Umbilical cord (tissue), 1 donor: ENCODE measurements at regions not wholly inside any gene's neighbourhood (a gene's known extent, or its start where the extent isn't known, plus 50 kb on each side); places are given as distances from the start of the nearest gene placed in this dataset.

Source experiments
- DNase-seq: peaks from one replicate; pipeline ENCODE4 v3.0.0-alpha.2; 2015; ENCODE audit warnings: low spot score

DNA sequence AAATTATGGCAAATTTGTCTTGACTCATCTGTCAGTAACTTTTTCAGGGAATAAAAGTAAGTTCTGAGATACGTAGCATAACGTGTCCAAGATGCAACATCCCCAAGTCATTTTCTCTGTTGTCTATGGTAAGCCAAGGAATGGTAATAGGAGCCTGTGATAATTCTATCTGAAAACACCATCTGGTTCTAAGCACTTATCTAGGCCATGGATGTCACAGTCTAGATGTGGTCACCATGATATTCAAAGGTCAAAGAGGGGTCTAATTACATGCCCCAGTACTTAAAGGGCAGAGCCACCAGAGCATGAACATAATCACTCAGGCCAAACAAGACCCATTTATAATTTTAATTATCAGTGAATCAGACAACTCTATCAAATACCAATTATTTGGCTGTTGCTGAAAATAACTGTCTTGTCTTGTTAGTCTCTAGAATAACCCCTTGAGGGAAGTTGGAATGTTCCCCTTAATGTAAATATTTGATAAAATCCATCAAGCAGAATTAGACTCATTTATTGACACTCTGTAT lies 225.1 kb upstream of the MPPED2 start:
- no peak for DNase-seq

DNA sequence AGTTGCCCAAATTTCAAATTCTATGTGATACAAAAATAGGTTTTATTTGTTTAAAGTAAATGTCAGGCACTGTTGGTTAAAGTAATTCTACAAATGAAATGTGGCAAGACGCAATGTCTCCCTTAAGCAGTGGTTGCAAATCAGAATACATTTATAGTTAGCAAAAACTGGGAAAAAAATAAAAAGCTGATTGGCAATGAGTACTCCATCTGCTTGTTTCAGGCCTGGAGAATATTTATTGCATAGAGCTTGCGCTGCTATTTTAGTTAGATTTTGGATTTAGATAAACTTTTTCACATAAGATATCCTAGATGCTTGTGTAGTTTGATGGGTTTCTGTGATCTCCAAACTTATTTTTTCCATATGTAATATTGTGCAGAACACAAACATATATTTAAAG lies 224.0 kb upstream of the MPPED2 start:
- DNase-seq: no peak

DNA sequence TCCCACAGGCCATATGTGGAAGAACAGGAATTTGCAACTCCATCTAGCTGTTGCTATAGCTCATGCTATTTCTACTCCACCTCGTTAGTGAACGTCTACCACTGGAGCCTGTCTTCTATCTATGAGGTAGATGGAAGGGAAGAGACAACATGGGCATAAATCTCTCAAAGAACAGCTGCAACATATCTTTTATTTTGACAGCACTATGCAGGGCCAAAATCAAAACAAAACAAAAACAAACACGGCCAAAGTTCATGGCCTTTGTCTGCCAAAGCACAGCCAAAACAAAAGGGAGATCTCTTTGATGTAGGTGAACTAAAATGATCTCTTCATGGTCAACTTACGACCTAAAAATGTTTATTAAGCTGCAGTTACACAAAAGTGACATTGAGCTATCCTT lies 215.2 kb upstream of the MPPED2 start:
- no peak for DNase-seq

DNA sequence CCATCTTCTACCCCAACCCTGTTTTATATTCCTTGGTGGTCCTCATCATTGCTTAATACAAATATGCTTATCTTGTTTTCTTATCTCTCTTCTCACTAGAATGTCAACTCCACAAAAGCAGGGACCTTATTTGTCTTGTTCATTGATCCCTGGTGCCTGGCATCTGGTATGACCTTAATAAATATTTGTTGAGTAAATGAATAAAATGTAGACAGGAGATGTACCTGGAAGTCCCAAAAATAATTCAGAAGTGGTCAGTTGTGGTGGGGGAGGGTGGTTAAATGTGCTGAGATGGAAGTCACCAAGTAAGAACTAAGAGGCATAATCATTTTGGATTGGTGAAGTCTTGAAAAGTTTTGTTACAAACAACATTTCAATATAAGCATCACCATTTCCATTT lies 214.8 kb upstream of the MPPED2 start:
- no peak for DNase-seq

DNA sequence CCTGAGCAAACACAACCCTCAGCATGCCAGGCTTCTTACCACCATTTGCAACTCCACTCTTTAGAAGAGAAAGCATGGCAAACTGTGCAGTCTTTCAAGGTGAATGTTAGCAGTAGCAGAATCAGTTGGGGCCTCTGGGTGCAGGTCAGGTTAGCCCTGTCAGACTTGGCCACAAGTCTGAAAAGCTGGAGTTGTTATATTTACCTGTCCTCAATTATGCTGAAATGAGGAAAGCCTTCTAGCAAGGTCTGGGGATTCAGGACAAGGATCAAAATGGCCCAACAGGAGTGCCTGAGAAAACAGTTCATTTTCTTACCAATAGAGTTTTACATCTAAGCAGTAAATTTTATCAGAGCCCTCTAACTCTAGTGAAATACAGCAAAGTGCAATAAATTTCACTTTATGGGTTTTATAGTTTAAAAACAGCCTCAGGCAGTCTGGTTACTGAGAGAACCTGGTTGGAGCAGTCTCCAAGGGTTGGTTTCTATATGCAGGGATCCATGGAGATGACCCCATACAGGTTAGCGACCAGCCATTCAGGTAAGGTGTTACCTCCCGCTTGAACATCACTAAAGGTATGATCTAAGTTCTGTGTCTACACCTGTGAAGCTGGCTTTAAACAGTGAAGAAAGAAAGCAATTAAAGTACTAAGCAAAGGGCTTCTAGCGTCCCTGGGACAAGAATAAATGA lies 212.5 kb upstream of the MPPED2 start:
- no peak for DNase-seq

DNA sequence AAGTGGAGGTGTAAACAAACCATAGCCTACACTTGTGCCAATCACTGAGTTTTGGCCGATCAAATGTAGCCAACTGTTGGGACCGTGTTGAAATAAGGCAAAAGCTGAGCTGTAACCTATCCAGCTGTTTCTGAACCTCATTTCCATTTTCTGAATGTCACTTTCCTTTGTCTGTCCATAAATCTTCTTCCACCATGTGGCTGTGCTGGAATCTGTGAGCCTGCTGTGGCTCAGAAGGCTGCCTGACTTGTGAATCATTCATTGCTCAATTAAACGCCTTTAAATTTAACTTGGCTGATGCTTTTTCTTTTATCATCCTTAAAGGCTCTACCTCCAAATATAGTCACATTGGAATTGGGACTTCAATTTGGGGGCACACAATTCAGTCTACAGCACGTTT lies 203.1 kb upstream of the MPPED2 start:
- DNase-seq: no peak

DNA sequence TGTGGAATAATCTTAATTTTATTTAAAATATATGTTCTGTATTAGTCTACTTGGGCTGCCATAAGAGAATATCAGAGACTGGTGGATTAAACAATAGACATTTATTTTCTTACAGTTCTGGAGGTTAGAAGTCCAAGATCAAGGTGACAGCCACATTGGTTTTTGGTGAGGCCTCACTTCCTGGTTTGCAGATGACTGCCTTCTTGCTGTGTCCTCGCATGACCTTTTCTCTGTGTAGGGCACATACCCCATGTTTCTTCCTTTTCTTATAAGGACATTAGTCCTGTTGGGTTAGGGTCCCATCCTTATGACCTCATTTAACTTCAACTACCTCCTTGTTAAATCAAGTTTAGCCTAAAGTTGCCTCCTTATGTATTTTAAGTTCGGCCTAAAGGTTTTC lies 202.7 kb upstream of the MPPED2 start:
- no peak for DNase-seq

DNA sequence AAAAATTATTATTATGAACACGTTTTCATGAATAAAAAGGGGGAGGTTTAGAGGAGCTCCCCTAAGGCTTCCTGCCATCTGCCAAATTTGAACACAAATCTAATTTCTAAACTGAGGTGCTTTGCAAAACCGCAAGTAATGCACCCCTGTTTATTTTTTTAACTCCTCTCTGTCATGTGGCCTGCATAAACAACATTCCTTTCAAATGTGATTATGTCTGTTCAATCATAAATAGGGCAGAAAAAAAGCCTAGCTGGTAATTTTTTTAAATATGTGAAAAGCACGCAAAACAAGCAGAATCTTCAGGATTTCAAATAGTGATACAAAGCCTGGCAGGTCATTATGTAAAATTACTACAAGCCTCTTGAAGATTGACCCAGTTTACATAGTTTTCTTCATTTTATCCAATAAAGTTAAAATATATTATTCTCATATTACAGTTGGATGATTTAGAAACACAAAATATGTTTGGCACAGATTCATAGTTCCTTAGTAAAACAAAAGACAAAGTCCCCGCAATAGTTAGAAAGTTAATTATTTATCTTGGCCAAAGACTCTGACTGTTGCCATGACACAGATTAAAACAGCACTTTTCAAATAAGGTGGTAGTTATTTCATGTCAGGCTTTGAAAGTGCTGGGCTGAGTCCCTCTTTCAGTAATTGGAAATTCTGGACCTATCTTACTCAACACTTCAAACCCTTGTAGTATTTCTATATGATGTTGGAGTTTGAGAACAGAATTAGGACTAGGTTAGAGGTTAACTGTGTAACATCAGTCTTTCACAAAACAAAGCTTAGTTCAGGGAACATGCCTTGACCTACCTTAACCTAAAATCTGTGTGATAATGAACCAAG lies 200.3 kb upstream of the MPPED2 start:
- no peak for DNase-seq

DNA sequence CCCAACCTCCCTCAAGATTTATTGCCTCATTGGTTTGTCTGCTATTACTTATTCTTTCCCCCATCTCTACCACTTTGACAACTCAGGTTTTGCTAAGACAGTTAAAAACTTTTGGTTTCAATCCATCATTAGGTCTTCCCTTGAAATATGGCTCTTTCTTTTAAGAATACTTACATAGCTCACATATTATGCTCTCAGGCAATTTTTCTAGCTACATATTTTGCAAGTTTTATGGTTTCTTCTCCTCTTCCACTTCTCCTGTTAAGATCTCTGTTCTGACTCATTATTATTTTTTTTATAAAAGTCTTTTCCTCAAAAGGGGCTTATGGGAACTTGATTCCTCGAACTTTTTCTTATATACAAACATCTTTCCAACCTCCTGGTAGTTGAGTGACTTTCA lies 192.4 kb upstream of the MPPED2 start:
- no peak for DNase-seq

DNA sequence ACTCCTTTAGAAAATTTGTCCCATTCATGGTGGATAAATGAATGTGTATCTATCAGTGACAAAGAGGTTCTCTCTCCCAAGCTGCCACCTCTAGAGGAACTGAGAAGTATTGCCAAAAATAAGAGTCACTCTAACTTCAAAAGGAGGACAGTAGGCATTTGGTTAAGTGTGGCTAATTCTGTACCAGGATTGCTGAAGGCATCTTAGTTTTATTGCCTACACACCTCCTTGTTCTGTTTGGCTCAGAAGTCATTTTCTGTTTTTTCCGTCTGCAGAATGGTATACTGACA lies 189.0 kb upstream of the MPPED2 start:
- no peak for DNase-seq

DNA sequence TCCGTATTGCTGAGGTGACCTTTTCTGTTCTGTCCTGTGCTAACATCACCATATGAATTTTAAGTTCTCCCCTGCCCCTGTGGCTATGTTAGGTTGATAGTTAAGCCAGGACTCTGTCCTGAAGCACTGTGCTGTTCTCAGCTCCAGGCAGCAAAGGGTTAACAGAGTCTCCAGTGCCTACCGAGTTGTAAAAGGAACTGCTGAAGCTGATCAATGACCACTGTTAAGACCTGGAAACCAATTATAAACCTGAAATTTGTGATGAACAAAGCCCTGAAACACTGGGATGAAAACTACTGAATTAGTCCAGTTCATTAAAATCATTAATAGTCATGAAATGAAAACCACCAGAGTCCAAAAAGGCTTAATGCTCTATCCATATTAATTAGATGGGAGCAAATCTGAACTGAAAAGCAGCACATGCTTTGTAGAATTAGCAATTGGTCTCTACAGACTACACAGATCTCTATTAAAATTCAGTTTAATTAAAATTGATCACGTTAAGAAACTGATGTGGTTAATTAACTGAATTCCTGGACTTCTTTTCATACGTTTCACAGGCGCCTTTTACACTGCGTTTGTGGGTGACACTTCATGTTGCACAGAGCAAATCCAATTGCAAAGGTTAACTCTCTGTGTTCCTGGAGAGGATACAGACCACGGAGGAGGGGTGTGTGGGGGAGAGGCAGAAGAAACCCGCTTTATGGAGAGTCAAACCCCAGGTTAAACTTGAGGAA lies 188.5 kb upstream of the MPPED2 start:
- no peak for DNase-seq

DNA sequence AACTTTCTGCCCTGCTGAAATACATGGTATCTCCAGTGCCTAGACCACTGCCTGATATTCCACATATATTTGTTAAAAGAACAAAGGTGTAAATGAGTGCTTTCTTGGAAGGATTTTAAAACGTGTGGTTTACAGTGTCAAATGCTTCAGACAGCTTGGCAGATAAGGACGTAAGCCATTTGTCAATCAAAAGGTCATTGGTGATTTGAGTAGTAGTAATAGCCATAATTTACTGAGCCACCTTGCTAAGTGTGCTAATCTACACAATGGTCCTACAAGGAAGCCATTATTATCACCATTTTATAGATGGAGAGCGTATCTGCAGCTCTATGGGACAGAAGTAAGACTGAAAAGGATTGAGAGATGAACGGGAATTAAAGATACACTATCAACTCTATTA lies 186.8 kb upstream of the MPPED2 start:
- DNase-seq: no peak

DNA sequence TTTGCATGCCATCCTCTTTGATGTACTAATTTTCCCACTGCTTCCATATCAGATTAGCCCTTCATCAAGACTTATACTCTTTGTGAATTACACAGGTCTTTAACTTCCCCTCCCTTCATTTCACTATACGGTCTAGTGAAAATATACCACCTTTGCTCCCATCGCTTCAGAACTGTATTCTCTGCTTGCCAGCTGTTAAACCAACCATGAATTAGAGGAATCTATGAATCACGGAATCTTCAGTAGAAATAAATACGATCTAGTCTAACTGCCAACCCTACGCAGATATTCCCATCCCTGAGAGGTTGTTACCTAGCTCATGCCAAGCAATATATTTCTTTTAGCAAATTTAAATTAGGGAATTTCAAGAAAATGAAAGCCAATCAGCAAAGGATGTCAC lies 177.8 kb upstream of the MPPED2 start:
- DNase-seq: no peak

DNA sequence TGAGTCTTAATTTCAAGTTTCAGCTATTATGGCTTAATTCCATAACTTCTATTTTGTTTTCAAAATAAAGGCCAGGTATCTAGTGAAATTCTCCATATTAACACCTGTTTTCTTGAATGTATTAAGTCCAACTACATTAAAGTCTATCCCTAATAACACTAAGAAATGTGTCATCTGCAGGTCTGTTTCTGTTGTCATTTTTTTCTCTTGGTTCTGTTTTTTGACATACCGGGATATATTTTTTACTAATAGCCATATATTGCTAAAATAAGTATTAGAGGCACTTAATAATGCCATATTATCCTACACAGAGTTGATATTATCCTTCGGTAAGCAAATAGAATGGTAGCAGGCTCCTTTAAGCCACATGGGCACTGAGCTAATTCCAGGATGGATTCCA lies 176.0 kb upstream of the MPPED2 start:
- no peak for DNase-seq

DNA sequence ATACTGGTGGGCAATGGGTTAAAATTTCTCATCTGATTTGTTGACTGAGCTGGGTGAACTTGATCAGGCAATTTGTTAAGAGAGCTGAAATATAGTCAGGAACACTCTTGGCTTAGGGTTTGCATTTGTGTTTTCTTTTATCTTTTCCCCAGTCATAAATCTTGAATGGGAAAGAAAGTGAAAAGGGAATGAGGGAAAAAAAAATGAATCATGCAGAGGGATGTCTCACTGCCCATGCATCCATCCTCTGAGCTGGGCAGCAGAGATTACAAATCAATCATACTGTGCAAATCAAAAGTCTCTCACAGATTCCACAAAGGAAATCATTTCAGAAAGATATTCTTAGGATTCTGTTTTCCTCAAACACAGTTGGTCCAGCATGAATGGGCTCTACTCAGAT lies 174.2 kb upstream of the MPPED2 start:
- no peak for DNase-seq

DNA sequence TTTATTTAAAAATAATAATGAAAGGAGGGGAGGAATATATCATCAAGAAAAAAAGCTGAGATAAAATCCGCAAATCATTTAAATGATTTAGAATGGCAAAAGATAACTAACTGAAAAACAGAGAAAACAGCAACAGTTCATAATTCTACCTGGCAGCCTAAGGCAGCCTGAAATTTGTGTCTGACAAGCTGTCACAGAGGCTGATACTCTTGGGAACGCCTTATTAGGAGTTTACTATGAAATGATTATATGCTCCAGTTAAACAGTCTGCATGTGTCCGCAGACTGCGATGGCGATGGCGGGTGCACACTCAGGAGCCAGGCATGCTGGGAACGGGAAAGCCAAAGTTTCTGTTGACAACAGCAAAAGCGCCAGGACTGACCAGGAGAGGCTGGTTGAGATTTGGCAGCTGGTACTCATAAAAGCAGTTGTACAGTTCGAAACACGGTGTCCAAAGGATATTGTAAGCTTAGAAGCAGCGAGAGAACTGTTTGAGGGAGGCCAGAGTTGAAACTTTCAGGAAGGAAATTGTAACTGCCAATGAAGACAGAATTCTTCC lies 172.9 kb upstream of the MPPED2 start:
- DNase-seq: peak; percentile 29

DNA sequence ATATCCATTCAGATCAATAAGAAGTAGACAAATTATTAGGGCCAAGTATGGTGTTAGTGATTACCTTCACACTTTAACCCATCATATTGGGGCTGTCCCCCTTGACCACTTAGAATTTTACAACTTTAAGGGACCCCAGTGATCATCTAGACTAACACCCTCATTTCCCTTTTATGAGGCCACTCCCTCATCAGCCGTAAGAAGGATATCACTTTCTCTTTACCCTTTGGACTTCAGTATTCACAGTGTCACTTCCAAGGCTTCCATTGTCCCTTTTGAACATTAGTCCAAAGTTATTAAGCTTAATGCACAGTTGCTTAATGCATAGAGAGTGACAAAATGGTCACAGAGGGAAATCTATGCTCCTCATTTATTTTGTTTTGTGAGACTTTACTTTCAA lies 172.4 kb upstream of the MPPED2 start:
- no peak for DNase-seq

DNA sequence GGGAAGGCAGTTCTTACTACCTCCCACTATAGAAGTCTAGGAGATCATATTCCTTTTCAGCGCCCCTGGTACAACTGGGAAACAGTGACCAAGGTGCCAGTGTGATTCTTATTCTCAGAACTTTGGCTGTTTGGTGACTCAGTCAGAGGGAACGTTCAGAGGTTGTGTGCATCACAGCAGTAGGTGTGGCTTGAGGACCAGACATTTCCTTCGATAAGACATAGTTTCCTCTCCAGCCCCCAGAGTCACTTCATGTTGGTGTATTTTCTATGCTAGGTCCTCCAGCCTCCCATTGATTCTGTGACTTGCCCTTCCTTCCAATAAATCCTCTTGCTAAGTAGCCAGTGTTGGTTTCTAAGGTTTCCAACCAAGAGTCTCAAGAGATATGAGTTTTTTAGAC lies 171.9 kb upstream of the MPPED2 start:
- peak; percentile 35 for DNase-seq

DNA sequence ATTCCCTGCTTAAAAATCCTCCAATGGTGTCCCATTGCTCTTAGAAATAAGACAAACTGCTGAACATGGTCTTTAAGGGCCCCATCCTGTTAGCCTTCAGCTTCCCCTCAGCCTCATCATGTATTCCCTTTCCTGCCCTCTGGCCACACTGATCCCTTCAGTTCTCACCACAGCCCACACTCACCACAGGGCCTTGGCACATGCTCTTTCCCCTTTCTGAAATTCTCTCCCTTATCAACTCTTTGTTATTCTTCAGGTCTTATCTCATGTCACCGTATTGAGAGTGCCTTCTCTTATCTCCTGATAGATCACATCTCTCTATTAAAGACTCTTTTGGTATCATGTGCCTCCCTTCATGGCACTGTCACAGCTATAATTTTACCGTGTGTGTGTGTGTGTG lies 167.8 kb upstream of the MPPED2 start:
- DNase-seq: no peak

DNA sequence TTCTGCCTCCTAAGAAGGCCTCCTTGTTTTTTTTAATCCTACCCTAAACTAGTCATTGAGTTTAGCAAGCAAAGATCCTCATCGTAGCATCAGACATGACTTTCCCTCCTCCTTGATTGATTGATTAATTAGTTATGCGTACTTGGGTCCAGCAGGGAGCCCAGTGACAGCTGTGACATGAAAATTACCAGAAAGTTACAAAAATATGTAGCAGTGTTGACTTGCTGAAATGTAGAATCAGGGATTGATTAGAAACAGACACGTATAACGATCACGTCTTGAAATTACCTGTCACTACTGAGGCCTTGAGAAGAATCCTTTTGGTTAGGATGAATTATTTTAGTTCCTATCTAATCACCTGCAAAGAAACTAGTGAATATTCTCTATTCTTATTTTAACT lies 167.4 kb upstream of the MPPED2 start:
- DNase-seq: no peak

DNA sequence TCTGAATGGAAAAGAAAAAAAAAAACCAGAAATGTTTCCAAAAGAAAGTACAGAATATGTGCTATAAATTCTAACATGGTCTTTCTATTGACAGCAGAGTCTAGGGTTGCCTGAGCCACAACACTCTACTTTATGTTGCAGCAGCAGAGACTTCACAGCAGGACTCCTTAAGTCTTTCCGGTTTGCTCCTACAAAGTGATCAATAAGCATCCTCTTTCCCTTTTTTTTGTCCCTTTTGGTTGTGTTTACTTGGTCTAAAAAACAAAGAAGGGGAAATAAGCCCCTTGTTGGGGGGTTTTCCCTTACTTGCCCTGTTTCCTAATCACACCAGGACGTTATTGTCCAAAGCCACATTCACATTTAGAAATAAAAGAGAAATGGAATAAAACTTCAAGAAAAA lies 163.1 kb upstream of the MPPED2 start:
- DNase-seq: no peak

DNA sequence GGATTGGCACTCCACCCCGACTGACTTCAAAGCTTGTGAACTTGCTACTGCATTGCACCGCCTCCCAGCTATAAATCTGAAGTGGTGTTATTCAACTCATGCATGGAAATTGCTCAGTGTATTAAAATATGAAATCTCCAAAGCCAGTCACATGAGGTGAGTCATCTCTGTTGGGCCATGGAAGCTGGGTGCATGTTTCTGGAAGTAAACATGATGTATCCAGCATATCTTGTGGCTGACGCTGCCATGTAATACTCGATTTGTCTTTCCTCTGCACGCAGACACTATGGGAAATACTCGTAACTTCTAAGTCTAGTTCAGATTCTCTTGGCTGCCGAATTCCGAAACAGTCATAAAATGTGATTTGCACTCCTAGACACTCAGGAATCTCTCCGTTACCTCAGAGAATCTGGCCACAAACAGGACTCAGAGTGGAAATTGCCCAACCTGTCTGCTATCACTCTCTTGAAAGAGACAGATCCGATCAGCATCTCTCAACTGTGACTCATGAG lies 154.9 kb upstream of the MPPED2 start:
- peak; percentile 79 for DNase-seq
